Chondrocyte (in vitro differentiated cells): ENCODE measurements at regions not wholly inside any gene's neighbourhood (a gene's known extent, or its start where the extent isn't known, plus 50 kb on each side); places are given as distances from the start of the nearest gene placed in this dataset.

Source experiments
- DNase-seq: peaks from one replicate; pipeline ENCODE4 v3.0.0; 2021; ENCODE audit warnings: mixed read lengths, low spot score
- H3K27ac Mint-ChIP-seq: one replicate; pipeline ENCODE4 v1.8.0; 2021; ENCODE audit warnings: mild to moderate bottlenecking, moderate library complexity, mixed read lengths; ENCODE audit not compliant: unreplicated experiment
- H3K27me3 Mint-ChIP-seq: 2 replicates; pipeline ENCODE4 v1.8.0; 2021; ENCODE audit warnings: low read depth, mixed read lengths
- H3K36me3 Mint-ChIP-seq: 2 replicates; pipeline ENCODE4 v1.8.0; 2021; ENCODE audit warnings: low read depth, mixed read lengths
- H3K4me1 Mint-ChIP-seq: 2 replicates; pipeline ENCODE4 v1.8.0; 2021; ENCODE audit warnings: low read depth, mild to moderate bottlenecking, mixed read lengths
- H3K4me3 Mint-ChIP-seq: one replicate; pipeline ENCODE4 v1.8.0; 2021; ENCODE audit warnings: mild to moderate bottlenecking, moderate library complexity, mixed read lengths; ENCODE audit not compliant: unreplicated experiment
- H3K9me3 Mint-ChIP-seq: 2 replicates; pipeline ENCODE4 v1.8.0; 2021; ENCODE audit warnings: low read depth, mixed read lengths
- CTCF ChIP-seq: fragments of 200-600 bp; sonication (generic); IDR thresholded peaks from 2 replicates; pipeline ENCODE4 v1.5.0; 2021; ENCODE audit warnings: antibody characterized with exemption, mild to moderate bottlenecking, moderate library complexity

- H3K9me3 Mint-ChIP-seq: no peaks in the 10 kb centered on the region
- H3K4me1 Mint-ChIP-seq: no peaks in the 10 kb centered on the region
- no peak for DNase-seq
- peaks cover 4% of the 10 kb centered on the region for H3K27me3 Mint-ChIP-seq
- no peaks in the 10 kb centered on the region for H3K36me3 Mint-ChIP-seq
- TF ChIP-seq CTCF: no peak
- no peak overlapping the region for H3K27ac Mint-ChIP-seq
- H3K4me3 Mint-ChIP-seq: no peak overlapping the region
These were observed 1021.6 kb downstream of the GATA3 start for GRCh38 chr10:9076066-9076465.

GRCh38 chr10:9081253-9081652, 1026.8 kb downstream of the GATA3 start:
- Mint-ChIP-seq H3K4me1 (no peaks in the 10 kb centered on the region), H3K27ac (no peak overlapping the region), H3K9me3 (no peaks in the 10 kb centered on the region), H3K27me3 (peaks cover 3% of the 10 kb centered on the region), H3K36me3 (no peaks in the 10 kb centered on the region), H3K4me3 (no peak overlapping the region)
- DNase-seq: no peak
- TF ChIP-seq CTCF: no peak

DNA sequence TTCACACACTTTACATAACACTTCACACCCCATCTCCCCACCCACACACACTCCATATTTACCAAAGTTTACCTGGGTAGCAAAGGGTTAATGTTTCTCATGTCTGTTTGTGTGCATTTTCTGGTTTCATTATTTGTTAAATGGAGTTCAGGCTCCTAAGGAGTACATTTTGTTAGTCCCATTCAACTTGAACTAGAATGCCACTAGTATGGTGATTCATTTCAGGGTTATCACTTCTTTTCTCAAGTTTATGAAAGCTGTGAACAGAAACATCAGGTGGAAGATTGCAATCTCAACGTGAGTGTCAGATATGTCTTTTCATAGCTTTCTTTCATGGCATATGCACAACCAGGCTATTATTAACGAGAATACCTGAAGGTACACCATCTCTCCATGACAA, 1027.5 kb downstream of the GATA3 start:
- no peak for DNase-seq
- Mint-ChIP-seq H3K4me3 (no peak overlapping the region), H3K27me3 (peaks cover 2% of the 10 kb centered on the region), H3K9me3 (no peaks in the 10 kb centered on the region), H3K4me1 (no peaks in the 10 kb centered on the region), H3K27ac (no peak overlapping the region), H3K36me3 (no peaks in the 10 kb centered on the region)
- TF ChIP-seq CTCF: no peak

GRCh38 chr10:9091530-9092093, 1037.1 kb downstream of the GATA3 start:
- no peaks in the 10 kb centered on the region for H3K9me3 Mint-ChIP-seq
- no peak overlapping the region for H3K27ac Mint-ChIP-seq
- no peaks in the 10 kb centered on the region for H3K36me3 Mint-ChIP-seq
- H3K4me3 Mint-ChIP-seq: no peak overlapping the region
- no peak for DNase-seq
- no peak for TF ChIP-seq CTCF
- H3K27me3 Mint-ChIP-seq: no peaks in the 10 kb centered on the region
- no peaks in the 10 kb centered on the region for H3K4me1 Mint-ChIP-seq

GRCh38 chr10:9096288-9096687, 1041.8 kb downstream of the GATA3 start:
- Mint-ChIP-seq H3K27me3 (no peaks in the 10 kb centered on the region), H3K27ac (no peak overlapping the region)
- DNase-seq: no peak

More at GRCh38 chr10:9096288-9096687, 1041.8 kb downstream of the GATA3 start:
- Mint-ChIP-seq H3K4me1 (no peaks in the 10 kb centered on the region), H3K9me3 (no peaks in the 10 kb centered on the region), H3K4me3 (no peak overlapping the region), H3K36me3 (no peaks in the 10 kb centered on the region)
- TF ChIP-seq CTCF: no peak
